ENCODE measurements at regions not wholly inside any gene's neighbourhood (a gene's known extent, or its start where the extent isn't known, plus 50 kb on each side); places are given as distances from the start of the nearest gene placed in this dataset.
A peak's percentile ranks its signal among the peaks of the same experiment; 100 is the strongest.

GRCh38 chrX:110477593-110478228 lies 119.1 kb downstream of the RTL9 start:
- DNase-seq (ENCODE audit: low read depth, low spot score), result no peak
- no peak overlapping the region for H3K4me3 ChIP-seq (ENCODE audit: insufficient read length, low read depth)
- no peak for TF ChIP-seq ZNF274 (IDR thresholded peaks at IDR 0.05; ENCODE audit: low read depth, low read length)
- no peak for TF ChIP-seq SUZ12 (IDR thresholded peaks at IDR 0.05; ENCODE audit: extremely low read depth, insufficient read depth, insufficient read length)
- TF ChIP-seq YY1 (IDR thresholded peaks at IDR 0.05; ENCODE audit: insufficient read depth, insufficient read length), result no peak
- no peaks in the 10 kb centered on the region for H3K9me3 ChIP-seq (ENCODE audit: insufficient read depth, low read length)
- no peak overlapping the region for H3K9ac ChIP-seq (ENCODE audit: insufficient read length, low read depth)
- H3K27me3 ChIP-seq (ENCODE audit: insufficient read depth, insufficient read length), result no peaks in the 10 kb centered on the region
- H3K36me3 ChIP-seq (ENCODE audit: insufficient read depth, insufficient read length, low read length), result no peaks in the 10 kb centered on the region
- no peaks in the 10 kb centered on the region for H3K4me1 ChIP-seq (ENCODE audit: insufficient read depth, insufficient read length)

DNA sequence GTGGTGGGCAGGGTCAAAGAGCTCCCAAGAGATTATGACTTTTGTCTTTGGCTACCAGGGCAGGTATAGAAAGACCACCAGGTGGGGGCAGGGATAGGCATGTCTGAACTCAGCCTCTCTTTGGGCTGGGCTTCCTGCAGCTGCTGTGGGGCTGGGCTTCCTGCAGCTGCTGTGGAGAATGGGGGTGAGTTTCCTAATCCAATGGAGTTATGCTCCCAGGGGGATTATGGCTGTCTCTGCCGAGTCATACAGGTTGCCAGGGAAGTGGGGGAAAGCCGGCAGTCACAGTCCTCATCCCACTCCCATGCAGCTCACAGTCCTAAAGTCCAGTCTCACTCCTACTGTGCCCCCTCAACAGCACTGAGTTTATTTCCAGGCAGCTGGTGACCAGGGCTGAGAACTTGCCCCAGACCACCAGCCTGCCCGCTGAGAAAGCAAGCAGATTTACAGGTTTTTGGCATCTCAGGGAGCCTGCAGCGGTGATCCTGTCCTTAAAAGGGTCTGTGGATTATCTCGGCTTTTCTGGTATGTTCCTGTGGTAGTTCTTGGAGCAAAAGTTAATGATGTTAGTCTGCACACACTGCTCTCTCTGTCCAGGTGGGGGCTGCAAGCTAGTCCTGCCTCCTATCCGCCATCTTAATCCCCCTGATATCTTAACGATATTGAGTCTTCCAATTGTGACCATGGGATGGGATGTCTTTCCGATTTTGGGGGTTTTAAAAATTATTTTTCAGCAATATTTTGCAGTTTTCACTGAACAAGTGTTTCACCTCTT lies 133.4 kb downstream of the RTL9 start:
- Histone ChIP-seq H3K36me3 (ENCODE audit: insufficient read depth, insufficient read length, low read length) (no peaks in the 10 kb centered on the region), H3K9me3 (ENCODE audit: insufficient read depth, low read length) (no peaks in the 10 kb centered on the region), H3K4me3 (ENCODE audit: insufficient read length, low read depth) (no peak overlapping the region), H3K4me1 (ENCODE audit: insufficient read depth, insufficient read length) (no peaks in the 10 kb centered on the region), H3K9ac (ENCODE audit: insufficient read length, low read depth) (no peak overlapping the region), H3K27me3 (ENCODE audit: insufficient read depth, insufficient read length) (no peaks in the 10 kb centered on the region)
- no peak for DNase-seq (ENCODE audit: low read depth, low spot score)
- TF ChIP-seq YY1 (IDR thresholded peaks at IDR 0.05; ENCODE audit: insufficient read depth, insufficient read length), result no peak
- no peak for TF ChIP-seq ZNF274 (IDR thresholded peaks at IDR 0.05; ENCODE audit: low read depth, low read length)
- no peak for TF ChIP-seq SUZ12 (IDR thresholded peaks at IDR 0.05; ENCODE audit: extremely low read depth, insufficient read depth, insufficient read length)

- Histone ChIP-seq H3K9me3 (ENCODE audit: insufficient read depth, low read length) (no peaks in the 10 kb centered on the region), H3K4me1 (ENCODE audit: insufficient read depth, insufficient read length) (no peaks in the 10 kb centered on the region), H3K9ac (ENCODE audit: insufficient read length, low read depth) (no peak overlapping the region), H3K36me3 (ENCODE audit: insufficient read depth, insufficient read length, low read length) (no peaks in the 10 kb centered on the region), H3K27me3 (ENCODE audit: insufficient read depth, insufficient read length) (no peaks in the 10 kb centered on the region), H3K4me3 (ENCODE audit: insufficient read length, low read depth) (no peak overlapping the region)
- no peak for TF ChIP-seq YY1 (IDR thresholded peaks at IDR 0.05; ENCODE audit: insufficient read depth, insufficient read length)
- TF ChIP-seq ZNF274 (IDR thresholded peaks at IDR 0.05; ENCODE audit: low read depth, low read length), result no peak
- TF ChIP-seq SUZ12 (IDR thresholded peaks at IDR 0.05; ENCODE audit: extremely low read depth, insufficient read depth, insufficient read length), result no peak
- DNase-seq (ENCODE audit: low read depth, low spot score), result no peak
Observed at GRCh38 chrX:110504947-110505346, 146.3 kb downstream of the RTL9 start.

DNA sequence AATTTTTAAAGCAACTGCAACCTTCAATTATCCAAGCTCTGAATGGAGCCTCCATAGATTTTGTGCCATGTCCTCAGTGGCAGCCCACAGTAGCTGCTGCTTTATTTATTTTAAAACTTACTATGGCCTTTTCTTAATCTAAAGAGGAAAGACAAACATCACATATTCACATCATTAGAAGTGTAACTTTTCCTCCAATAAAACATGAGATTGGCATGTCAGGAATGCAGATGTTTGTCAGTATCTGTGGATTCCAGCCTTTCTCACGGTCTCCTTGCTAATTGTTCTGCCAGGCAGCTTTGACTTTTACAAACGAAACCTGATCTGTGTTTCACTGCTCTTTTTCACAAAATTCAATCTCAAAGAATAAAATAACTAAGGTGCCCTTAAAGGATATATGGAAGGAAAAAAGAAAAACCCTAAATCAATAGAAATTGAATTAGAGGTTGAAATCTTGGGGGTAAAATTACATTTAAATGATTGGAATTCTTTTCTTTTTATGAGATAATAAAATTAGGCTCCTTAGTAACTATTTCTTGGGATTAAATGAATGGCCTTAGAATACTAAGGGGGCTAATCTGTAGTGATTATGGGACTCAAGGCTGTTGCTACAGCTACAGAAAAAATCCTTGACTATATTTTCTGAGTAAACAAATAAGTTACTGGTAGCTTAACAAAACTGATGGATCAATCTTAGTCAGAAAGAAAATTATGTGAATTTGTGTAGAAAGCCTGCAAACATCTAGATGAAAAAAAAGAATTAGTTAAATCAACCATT lies 151.3 kb downstream of the RTL9 start:
- TF ChIP-seq YY1 (IDR thresholded peaks at IDR 0.05; ENCODE audit: insufficient read depth, insufficient read length), result no peak
- no peak for TF ChIP-seq ZNF274 (IDR thresholded peaks at IDR 0.05; ENCODE audit: low read depth, low read length)
- no peak for TF ChIP-seq SUZ12 (IDR thresholded peaks at IDR 0.05; ENCODE audit: extremely low read depth, insufficient read depth, insufficient read length)

DNA sequence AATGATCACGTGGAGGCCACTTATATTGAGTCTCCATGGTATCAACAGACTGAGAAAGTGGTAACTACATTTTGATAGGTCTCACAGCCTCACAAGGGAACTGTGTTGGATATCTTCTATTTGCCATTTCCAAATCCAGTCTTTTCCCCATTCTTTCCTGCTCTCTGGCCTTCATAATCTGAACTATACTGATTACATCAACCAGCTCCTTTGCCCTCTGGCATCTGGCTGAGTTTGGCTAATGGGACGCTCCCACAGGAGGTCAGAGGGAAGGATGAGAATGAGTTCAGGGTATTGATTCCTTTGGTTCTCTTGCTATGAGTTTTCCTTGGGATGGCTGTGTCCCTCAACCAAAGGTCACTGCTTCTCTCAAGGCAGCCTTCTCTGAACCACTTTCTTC lies 152.6 kb downstream of the RTL9 start:
- DNase-seq (ENCODE audit: low read depth, low spot score), result no peak
- no peak overlapping the region for H3K4me3 ChIP-seq (ENCODE audit: insufficient read length, low read depth)
- H3K9ac ChIP-seq (ENCODE audit: insufficient read length, low read depth), result no peak overlapping the region
- TF ChIP-seq YY1 (IDR thresholded peaks at IDR 0.05; ENCODE audit: insufficient read depth, insufficient read length), result no peak
- no peaks in the 10 kb centered on the region for H3K4me1 ChIP-seq (ENCODE audit: insufficient read depth, insufficient read length)
- 0 out of 2 replicates have a peak, but pooled peaks cover 6% of the 10 kb centered on the region for H3K9me3 ChIP-seq (ENCODE audit: insufficient read depth, low read length)
- no peaks in the 10 kb centered on the region for H3K36me3 ChIP-seq (ENCODE audit: insufficient read depth, insufficient read length, low read length)
- no peaks in the 10 kb centered on the region for H3K27me3 ChIP-seq (ENCODE audit: insufficient read depth, insufficient read length)

More for the DNA sequence above, 151.3 kb downstream of the RTL9 start:
- H3K4me1 ChIP-seq (ENCODE audit: insufficient read depth, insufficient read length), result no peaks in the 10 kb centered on the region
- no peaks in the 10 kb centered on the region for H3K27me3 ChIP-seq (ENCODE audit: insufficient read depth, insufficient read length)
- H3K36me3 ChIP-seq (ENCODE audit: insufficient read depth, insufficient read length, low read length), result no peaks in the 10 kb centered on the region
- no peak overlapping the region for H3K9ac ChIP-seq (ENCODE audit: insufficient read length, low read depth)
- H3K9me3 ChIP-seq (ENCODE audit: insufficient read depth, low read length), result 0 out of 2 replicates have a peak, but pooled peaks cover 6% of the 10 kb centered on the region
- peak; percentile 25 for DNase-seq (ENCODE audit: low read depth, low spot score)
- H3K4me3 ChIP-seq (ENCODE audit: insufficient read length, low read depth), result no peak overlapping the region

- H3K4me1 ChIP-seq (ENCODE audit: insufficient read depth, insufficient read length), result no peaks in the 10 kb centered on the region
- no peak overlapping the region for H3K4me3 ChIP-seq (ENCODE audit: insufficient read length, low read depth)
- no peaks in the 10 kb centered on the region for H3K27me3 ChIP-seq (ENCODE audit: insufficient read depth, insufficient read length)
- no peak for DNase-seq (ENCODE audit: low read depth, low spot score)
- TF ChIP-seq YY1 (IDR thresholded peaks at IDR 0.05; ENCODE audit: insufficient read depth, insufficient read length), result no peak
- TF ChIP-seq ZNF274 (IDR thresholded peaks at IDR 0.05; ENCODE audit: low read depth, low read length), result no peak
- TF ChIP-seq SUZ12 (IDR thresholded peaks at IDR 0.05; ENCODE audit: extremely low read depth, insufficient read depth, insufficient read length), result no peak
- no peak overlapping the region for H3K9ac ChIP-seq (ENCODE audit: insufficient read length, low read depth)
- H3K9me3 ChIP-seq (ENCODE audit: insufficient read depth, low read length), result 0 out of 2 replicates have a peak, but pooled peaks cover 6% of the 10 kb centered on the region
- no peaks in the 10 kb centered on the region for H3K36me3 ChIP-seq (ENCODE audit: insufficient read depth, insufficient read length, low read length)
Observed at GRCh38 chrX:110512341-110512740, 153.7 kb downstream of the RTL9 start.

GRCh38 chrX:110514509-110514908 lies 155.9 kb downstream of the RTL9 start:
- Histone ChIP-seq H3K9ac (ENCODE audit: insufficient read length, low read depth) (no peak overlapping the region), H3K27me3 (ENCODE audit: insufficient read depth, insufficient read length) (no peaks in the 10 kb centered on the region), H3K36me3 (ENCODE audit: insufficient read depth, insufficient read length, low read length) (no peaks in the 10 kb centered on the region), H3K4me1 (ENCODE audit: insufficient read depth, insufficient read length) (no peaks in the 10 kb centered on the region), H3K4me3 (ENCODE audit: insufficient read length, low read depth) (no peak overlapping the region), H3K9me3 (ENCODE audit: insufficient read depth, low read length) (0 out of 2 replicates have a peak, but pooled peaks cover 6% of the 10 kb centered on the region)
- TF ChIP-seq ZNF274 (IDR thresholded peaks at IDR 0.05; ENCODE audit: low read depth, low read length) (no peak), YY1 (IDR thresholded peaks at IDR 0.05; ENCODE audit: insufficient read depth, insufficient read length) (no peak), SUZ12 (IDR thresholded peaks at IDR 0.05; ENCODE audit: extremely low read depth, insufficient read depth, insufficient read length) (no peak)
- DNase-seq (ENCODE audit: low read depth, low spot score), result no peak

All from NT2/D1 (cell line).